Ectodermal cell (in vitro differentiated cells): ENCODE measurements at regions not wholly inside any gene's neighbourhood (a gene's known extent, or its start where the extent isn't known, plus 50 kb on each side); places are given as distances from the start of the nearest gene placed in this dataset.
A peak's percentile ranks its signal among the peaks of the same experiment; 100 is the strongest.

Experiments
- H3K27ac ChIP-seq: 2 replicates; pipeline ENCODE4 v1.7.0; 2013; ENCODE audit warnings: mild to moderate bottlenecking, low read depth, low read length; ENCODE audit not compliant: insufficient read depth, poor library complexity, severe bottlenecking
- H3K27me3 ChIP-seq: 2 replicates; pipeline ENCODE4 v1.7.0; 2013; ENCODE audit warnings: mild to moderate bottlenecking, low read length; ENCODE audit not compliant: insufficient read depth, control insufficient read depth, poor library complexity, severe bottlenecking
- H3K36me3 ChIP-seq: one replicate; pipeline ENCODE4 v1.7.0; 2013; ENCODE audit warnings: low read length; ENCODE audit not compliant: control insufficient read depth, insufficient read depth
- H3K4me1 ChIP-seq: one replicate; pipeline ENCODE4 v1.7.0; 2013; ENCODE audit warnings: low read length; ENCODE audit not compliant: control insufficient read depth, insufficient read depth
- H3K4me3 ChIP-seq: 2 replicates; pipeline ENCODE4 v1.7.0; 2013; ENCODE audit warnings: low read depth, low read length, control low read depth; ENCODE audit not compliant: insufficient read depth
- H3K9me3 ChIP-seq: 2 replicates; pipeline ENCODE4 v1.7.0; 2013; ENCODE audit warnings: mild to moderate bottlenecking, low read length, moderate library complexity; ENCODE audit not compliant: control insufficient read depth
- WGBS, 2 experiments: methylation state at CpG; one replicate each; pipeline ENCODE4 v1.1.7; 2013; ENCODE audit warnings: missing lambda C conversion rate in 2 of 2; 5-methylcytosine and 5-hydroxymethylcytosine counted together

DNA sequence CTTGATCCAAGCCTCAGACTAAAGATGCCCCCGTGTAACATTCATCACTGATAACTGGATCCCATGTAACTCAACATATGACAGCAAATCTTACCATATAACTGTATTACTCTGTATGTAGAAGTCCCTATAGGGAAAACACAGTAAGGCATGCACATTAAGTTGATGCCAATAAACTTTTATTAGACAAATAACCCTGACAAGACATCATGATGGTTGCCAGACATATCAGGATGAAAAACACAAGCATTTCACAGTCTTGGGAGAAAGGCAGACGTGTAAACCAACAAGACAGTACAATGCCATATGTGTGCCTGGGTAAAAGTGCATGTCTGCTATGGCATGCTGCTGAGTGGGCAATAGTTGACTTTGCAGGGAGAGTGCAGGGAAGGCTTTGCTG, 142.2 kb downstream of the HERPUD2 start:
- Histone ChIP-seq H3K9me3 (no peaks in the 10 kb centered on the region), H3K27ac (no peak overlapping the region), H3K4me3 (no peak overlapping the region), H3K4me1 (no peaks in the 10 kb centered on the region), H3K27me3 (no peaks in the 10 kb centered on the region), H3K36me3 (no peaks in the 10 kb centered on the region)
- WGBS, 2 experiments, result 72 to 93% methylated on average over 2 of the region's 2 CpGs

DNA sequence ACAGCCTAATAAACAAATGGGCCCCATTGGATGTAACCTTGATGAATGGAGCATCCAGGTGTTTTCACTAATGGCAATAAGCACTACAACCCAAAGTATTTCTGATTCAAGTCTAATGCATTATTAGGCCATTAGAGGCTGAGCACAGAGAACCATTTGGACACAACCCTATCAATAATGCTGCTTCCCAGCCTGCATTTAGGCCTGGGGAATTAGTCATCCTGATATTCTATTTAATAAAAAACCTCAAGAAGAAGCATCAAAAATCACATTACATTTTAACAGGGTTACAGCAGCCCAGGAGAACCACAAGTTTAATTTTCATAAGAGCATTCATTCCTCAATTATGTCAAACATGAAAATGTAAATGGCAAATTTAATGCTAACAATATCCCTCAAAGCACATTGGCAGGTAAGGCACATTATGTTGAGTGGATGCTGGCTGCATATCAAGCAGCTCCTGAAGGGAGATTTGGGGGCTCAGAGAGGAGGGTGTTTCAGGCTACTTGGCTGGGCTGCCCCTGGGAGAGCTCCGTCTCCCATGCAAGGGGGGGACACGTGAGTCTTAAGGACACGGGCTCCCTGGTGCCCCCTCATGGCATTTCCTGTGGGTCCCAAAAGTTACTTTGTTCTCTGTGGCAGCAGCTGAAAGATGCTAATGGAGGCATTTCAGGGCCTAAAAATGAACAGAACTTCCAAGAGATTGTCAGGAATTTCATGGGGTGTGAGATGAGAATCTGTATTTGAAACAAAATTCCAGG, 143.4 kb downstream of the HERPUD2 start:
- H3K9me3 ChIP-seq, result no peaks in the 10 kb centered on the region
- no peaks in the 10 kb centered on the region for H3K4me1 ChIP-seq
- no peak overlapping the region for H3K27ac ChIP-seq
- H3K27me3 ChIP-seq, result no peaks in the 10 kb centered on the region
- H3K36me3 ChIP-seq, result no peaks in the 10 kb centered on the region
- no peak overlapping the region for H3K4me3 ChIP-seq
- 39 to 45% methylated on average over 3 of the region's 3 CpGs for WGBS, 2 experiments

DNA sequence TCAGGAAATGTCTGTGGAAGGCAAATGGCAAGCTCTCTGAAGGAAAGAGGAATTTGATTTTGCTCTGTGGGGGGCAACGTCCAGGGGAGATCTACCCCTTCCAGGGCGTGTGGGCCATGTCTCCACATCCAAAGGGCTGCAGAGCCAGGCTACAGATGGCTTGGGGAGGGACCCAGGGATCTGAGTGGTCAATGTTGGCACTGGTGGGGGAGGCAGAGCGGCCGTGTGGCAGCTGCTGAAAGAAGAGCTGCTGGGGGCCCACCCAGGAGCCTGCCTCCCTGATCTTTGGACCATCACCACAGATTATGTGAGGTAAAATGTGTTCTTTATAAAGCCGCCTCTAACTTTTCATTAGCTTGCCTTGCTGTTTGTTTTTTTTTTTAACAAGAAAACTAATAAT, 144.1 kb downstream of the HERPUD2 start:
- H3K36me3 ChIP-seq, result no peaks in the 10 kb centered on the region
- 74 to 80% methylated on average over 5 of the region's 5 CpGs for WGBS, 2 experiments
- H3K9me3 ChIP-seq, result no peaks in the 10 kb centered on the region
- H3K4me1 ChIP-seq, result no peaks in the 10 kb centered on the region
- H3K4me3 ChIP-seq, result no peak overlapping the region
- H3K27me3 ChIP-seq, result no peaks in the 10 kb centered on the region
- H3K27ac ChIP-seq, result no peak overlapping the region

DNA sequence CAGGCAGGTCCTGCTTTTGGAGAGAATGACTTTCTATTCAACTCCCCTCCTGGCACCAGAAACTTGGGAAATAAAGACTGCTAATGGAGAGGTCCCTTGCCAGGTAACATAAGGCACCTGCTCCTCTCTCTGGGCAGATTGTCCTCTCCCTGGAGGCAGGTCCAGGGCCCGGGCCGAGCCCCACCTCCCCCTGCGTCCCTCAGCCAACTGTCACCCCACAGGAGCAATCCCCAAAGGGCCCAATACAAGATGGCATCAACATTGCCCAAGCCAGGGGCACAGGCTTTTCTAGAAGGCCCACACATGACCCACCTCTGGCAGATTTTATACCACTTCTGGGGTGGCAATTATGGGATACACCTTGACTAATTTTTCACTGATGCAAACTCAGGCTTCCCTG, 145.2 kb downstream of the HERPUD2 start:
- H3K4me1 ChIP-seq, result no peaks in the 10 kb centered on the region
- H3K9me3 ChIP-seq, result no peaks in the 10 kb centered on the region
- no peak overlapping the region for H3K27ac ChIP-seq
- 90 to 98% methylated on average over 3 of the region's 3 CpGs for WGBS, 2 experiments
- H3K27me3 ChIP-seq, result no peaks in the 10 kb centered on the region
- no peaks in the 10 kb centered on the region for H3K36me3 ChIP-seq
- H3K4me3 ChIP-seq, result no peak overlapping the region

DNA sequence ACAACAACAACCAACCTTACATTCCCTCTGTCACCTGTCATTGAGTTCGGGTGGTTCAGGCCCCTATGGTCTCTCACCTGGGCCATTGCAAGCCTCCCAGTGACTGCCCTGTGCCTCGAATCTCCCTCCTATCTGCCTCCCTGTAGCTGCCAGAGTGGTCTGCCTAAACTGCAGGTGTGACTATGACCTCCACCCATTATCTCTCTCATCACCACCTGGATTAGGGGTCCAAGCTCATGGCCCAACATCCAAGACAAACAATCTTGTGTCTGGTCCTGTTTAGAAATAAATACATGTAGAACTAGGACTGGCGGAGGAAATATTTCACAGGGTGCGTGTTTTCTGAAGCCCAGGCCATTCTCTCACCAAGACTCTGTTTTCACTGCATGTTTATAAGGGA, 146.6 kb downstream of the HERPUD2 start:
- no peaks in the 10 kb centered on the region for H3K4me1 ChIP-seq
- H3K27ac ChIP-seq, result no peak overlapping the region
- H3K36me3 ChIP-seq, result no peaks in the 10 kb centered on the region
- WGBS, 2 experiments, result 90 to 91% methylated on average over 4 of the region's 4 CpGs
- H3K27me3 ChIP-seq, result no peaks in the 10 kb centered on the region
- no peaks in the 10 kb centered on the region for H3K9me3 ChIP-seq
- no peak overlapping the region for H3K4me3 ChIP-seq

DNA sequence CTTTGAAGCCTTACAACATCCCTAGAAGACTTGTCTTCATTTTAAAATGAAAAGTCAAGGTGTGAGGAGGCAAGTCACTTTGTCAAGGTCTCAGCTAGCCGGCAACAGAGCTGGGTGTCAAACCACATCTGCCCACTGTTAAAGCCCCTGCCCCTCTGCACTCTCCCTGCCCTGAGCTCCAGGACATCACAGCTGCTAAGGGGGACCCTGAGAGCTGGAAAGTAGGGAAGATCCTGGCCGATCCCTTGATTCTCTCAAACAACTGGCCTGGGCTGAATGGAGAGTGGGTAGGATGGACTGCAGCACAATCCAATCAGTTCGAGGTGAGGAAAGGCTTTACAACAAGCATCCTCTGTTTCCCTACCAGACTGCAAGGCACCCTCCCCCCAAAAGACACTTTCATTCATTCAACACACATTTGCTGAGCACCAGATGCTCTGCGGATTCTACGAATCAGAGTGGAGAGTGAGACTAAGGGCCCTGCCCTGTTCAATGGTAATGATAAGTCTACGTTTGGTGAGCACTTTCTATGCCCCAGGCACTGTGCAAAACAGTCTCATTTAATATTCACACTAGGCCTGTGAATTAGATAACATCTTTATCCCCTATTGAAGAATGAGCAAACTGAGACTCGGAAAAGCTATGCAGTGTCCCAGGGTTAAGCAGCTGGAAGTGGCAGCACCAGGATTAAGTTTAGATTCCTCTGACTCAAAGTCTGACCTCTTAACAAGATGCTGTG, 148.1 kb downstream of the HERPUD2 start:
- no peaks in the 10 kb centered on the region for H3K27me3 ChIP-seq
- no peaks in the 10 kb centered on the region for H3K9me3 ChIP-seq
- H3K36me3 ChIP-seq, result no peaks in the 10 kb centered on the region
- no peaks in the 10 kb centered on the region for H3K4me1 ChIP-seq
- 87 to 88% methylated on average over 7 of the region's 7 CpGs for WGBS, 2 experiments
- H3K27ac ChIP-seq, result no peak overlapping the region
- H3K4me3 ChIP-seq, result no peak overlapping the region

- H3K27ac ChIP-seq, result no peak overlapping the region
- H3K27me3 ChIP-seq, result no peaks in the 10 kb centered on the region
- 93 to 96% methylated on average over 5 of the region's 5 CpGs for WGBS, 2 experiments
- no peaks in the 10 kb centered on the region for H3K36me3 ChIP-seq
- H3K4me1 ChIP-seq, result no peaks in the 10 kb centered on the region
- no peak overlapping the region for H3K4me3 ChIP-seq
- no peaks in the 10 kb centered on the region for H3K9me3 ChIP-seq
Measured at GRCh38 chr7:35545831-35546230, 149.1 kb downstream of the HERPUD2 start.

DNA sequence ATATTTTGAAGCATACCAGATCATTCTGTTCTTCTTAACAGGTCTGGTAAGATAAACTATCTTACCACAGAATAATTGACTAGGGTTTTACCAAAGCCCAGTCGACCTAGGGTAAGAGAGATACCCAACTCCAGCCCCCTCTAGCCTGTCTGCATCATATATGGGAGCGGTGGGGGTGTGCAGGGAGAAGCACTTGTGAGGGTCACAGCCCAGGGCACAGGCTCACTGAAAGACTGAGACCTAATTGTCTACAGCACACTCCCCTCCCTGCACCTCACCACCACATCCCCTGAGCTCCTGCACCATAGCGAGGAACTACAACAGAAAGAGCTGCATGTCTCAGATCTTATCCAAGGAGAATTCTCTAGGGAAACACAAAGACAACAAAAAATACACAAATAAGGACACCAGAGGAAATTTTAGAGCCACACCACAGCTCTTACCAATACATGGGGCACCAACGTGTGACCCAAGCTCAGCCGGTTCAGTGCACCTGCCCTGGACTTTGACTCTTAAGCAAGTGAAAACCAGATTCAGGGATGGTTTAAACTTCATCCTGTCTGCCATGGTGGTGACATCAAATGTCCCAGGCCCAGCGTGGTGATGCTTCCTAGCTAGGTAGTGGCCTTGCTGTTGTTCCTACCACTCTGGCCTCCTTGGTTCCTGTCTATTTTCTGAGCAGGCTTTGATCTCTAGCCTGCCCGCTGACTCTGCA, 150.8 kb downstream of the HERPUD2 start:
- no peaks in the 10 kb centered on the region for H3K4me1 ChIP-seq
- no peak overlapping the region for H3K27ac ChIP-seq
- H3K36me3 ChIP-seq, result no peaks in the 10 kb centered on the region
- H3K4me3 ChIP-seq, result no peak overlapping the region
- 91% methylated on average over 7 of the region's 7 CpGs for WGBS, 2 experiments
- H3K9me3 ChIP-seq, result no peaks in the 10 kb centered on the region
- H3K27me3 ChIP-seq, result peaks cover under 1% of the 10 kb centered on the region

GRCh38 chr7:35537067-35538023, 157.6 kb downstream of the HERPUD2 start:
- H3K4me1 ChIP-seq, result peaks cover 3% of the 10 kb centered on the region
- 10% methylated on average over 43 of the region's 43 CpGs for WGBS, 2 experiments
- no peaks in the 10 kb centered on the region for H3K9me3 ChIP-seq
- no peak overlapping the region for H3K27ac ChIP-seq
- no peaks in the 10 kb centered on the region for H3K36me3 ChIP-seq
- H3K27me3 ChIP-seq, result peaks cover 18% of the 10 kb centered on the region
- peak overlapping the region; percentile 27 for H3K4me3 ChIP-seq
